GM20000 (cell line): ENCODE measurements at regions not wholly inside any gene's neighbourhood (a gene's known extent, or its start where the extent isn't known, plus 50 kb on each side); places are given as distances from the start of the nearest gene placed in this dataset.

ENCODE experiments used
- DNase-seq: peaks from one replicate; pipeline ENCODE4 v3.0.0; 2012; ENCODE audit warnings: low spot score
- TF ChIP-seq, protein P1 (sequence below): IDR thresholded peaks from 2 replicates; pipeline ENCODE4 v1.5.1; 2012; ENCODE audit warnings: mild to moderate bottlenecking, control low read depth; ENCODE audit errors: extremely low read depth, missing control alignments

- TF ChIP-seq, protein P1, sequence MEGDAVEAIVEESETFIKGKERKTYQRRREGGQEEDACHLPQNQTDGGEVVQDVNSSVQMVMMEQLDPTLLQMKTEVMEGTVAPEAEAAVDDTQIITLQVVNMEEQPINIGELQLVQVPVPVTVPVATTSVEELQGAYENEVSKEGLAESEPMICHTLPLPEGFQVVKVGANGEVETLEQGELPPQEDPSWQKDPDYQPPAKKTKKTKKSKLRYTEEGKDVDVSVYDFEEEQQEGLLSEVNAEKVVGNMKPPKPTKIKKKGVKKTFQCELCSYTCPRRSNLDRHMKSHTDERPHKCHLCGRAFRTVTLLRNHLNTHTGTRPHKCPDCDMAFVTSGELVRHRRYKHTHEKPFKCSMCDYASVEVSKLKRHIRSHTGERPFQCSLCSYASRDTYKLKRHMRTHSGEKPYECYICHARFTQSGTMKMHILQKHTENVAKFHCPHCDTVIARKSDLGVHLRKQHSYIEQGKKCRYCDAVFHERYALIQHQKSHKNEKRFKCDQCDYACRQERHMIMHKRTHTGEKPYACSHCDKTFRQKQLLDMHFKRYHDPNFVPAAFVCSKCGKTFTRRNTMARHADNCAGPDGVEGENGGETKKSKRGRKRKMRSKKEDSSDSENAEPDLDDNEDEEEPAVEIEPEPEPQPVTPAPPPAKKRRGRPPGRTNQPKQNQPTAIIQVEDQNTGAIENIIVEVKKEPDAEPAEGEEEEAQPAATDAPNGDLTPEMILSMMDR = no peak
- DNase-seq = no peak
Measured at GRCh38 chr10:71161425-71161824, 50.9 kb upstream of the UNC5B start.
